ENCODE measurements at regions not wholly inside any gene's neighbourhood (a gene's known extent, or its start where the extent isn't known, plus 50 kb on each side); places are given as distances from the start of the nearest gene placed in this dataset.

- TF ChIP-seq, protein P1, sequence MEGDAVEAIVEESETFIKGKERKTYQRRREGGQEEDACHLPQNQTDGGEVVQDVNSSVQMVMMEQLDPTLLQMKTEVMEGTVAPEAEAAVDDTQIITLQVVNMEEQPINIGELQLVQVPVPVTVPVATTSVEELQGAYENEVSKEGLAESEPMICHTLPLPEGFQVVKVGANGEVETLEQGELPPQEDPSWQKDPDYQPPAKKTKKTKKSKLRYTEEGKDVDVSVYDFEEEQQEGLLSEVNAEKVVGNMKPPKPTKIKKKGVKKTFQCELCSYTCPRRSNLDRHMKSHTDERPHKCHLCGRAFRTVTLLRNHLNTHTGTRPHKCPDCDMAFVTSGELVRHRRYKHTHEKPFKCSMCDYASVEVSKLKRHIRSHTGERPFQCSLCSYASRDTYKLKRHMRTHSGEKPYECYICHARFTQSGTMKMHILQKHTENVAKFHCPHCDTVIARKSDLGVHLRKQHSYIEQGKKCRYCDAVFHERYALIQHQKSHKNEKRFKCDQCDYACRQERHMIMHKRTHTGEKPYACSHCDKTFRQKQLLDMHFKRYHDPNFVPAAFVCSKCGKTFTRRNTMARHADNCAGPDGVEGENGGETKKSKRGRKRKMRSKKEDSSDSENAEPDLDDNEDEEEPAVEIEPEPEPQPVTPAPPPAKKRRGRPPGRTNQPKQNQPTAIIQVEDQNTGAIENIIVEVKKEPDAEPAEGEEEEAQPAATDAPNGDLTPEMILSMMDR (conservative IDR thresholded peaks at IDR 0.05; ENCODE audit: low read length), result no peak
- TF ChIP-seq EZH2phosphoT487 (IDR thresholded peaks at IDR 0.05; ENCODE audit: borderline replicate concordance, low read depth, low read length), result no peak
These were observed 66.4 kb upstream of the DUSP22 start for GRCh38 chr6:225907-226306.
